Lower leg skin (tissue), 4 donors: ENCODE measurements at regions not wholly inside any gene's neighbourhood (a gene's known extent, or its start where the extent isn't known, plus 50 kb on each side); places are given as distances from the start of the nearest gene placed in this dataset.

Experiments used
- DNase-seq, 2 donors: peaks; one replicate each; pipeline ENCODE4 v3.0.0-alpha.2; 2019; ENCODE audit warnings: low spot score in 2 of 2
- H3K4me3 ChIP-seq: fragments of 200-600 bp; sonication (generic); 2 replicates; pipeline ENCODE4 v1.5.1; 2017; ENCODE audit warnings: mild to moderate bottlenecking, low read depth; ENCODE audit not compliant: poor library complexity, severe bottlenecking
- POLR2A ChIP-seq, 2 donors: fragments of 450-650 bp; IDR thresholded peaks; one replicate each; pipeline ENCODE4 v1.6.1; 2016 to 2017; ENCODE audit warnings: antibody characterized with exemption in 2 of 2, mild to moderate bottlenecking in 1 of 2, moderate library complexity in 1 of 2
- WGBS, 2 donors: methylation state at CpG; one replicate each; pipeline ENCODE4 v1.1.5; 2018; 5-methylcytosine and 5-hydroxymethylcytosine counted together
- intact Hi-C: fragments of 100-400 bp; cut with DNase I; formaldehyde crosslinking; loops from one replicate; pipeline ENCODE4 v1.15.0; 2023; ENCODE audit warnings: low total_unique reads
- TF ChIP-seq, protein P1 (sequence below), 3 donors: fragments of 450-650 bp; IDR thresholded peaks; one replicate each; pipeline ENCODE4 v1.5.1; 2016; ENCODE audit warnings: antibody characterized with exemption in 3 of 3, mild to moderate bottlenecking in 3 of 3, moderate library complexity in 2 of 3

DNA sequence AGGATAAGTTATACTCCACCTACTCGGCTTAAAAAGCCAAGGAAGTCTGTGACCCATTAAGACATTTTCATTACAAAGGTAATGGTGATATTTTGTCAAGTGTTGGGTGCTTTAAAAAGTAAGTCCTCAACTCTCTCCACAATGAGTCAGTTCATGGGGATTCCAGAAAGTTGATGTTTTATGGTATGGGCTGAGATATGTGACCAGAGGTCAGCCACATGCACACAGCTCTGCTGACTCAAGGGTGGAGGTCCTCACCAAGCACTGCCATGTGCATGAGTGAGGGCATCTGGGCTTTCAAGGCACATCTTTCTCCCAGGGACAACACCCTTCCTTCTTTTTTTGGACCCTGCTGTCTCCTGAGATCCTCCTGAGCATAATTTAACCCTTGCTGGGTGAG is 292.9 kb downstream of the PTEN start:
- intact Hi-C loops = no loop called here
- WGBS, 2 donors = 92 to 97% methylated on average over 1 of the region's 1 CpG
- TF ChIP-seq POLR2A (IDR thresholded peaks at IDR 0.05) = no peak
- TF ChIP-seq, protein P1, sequence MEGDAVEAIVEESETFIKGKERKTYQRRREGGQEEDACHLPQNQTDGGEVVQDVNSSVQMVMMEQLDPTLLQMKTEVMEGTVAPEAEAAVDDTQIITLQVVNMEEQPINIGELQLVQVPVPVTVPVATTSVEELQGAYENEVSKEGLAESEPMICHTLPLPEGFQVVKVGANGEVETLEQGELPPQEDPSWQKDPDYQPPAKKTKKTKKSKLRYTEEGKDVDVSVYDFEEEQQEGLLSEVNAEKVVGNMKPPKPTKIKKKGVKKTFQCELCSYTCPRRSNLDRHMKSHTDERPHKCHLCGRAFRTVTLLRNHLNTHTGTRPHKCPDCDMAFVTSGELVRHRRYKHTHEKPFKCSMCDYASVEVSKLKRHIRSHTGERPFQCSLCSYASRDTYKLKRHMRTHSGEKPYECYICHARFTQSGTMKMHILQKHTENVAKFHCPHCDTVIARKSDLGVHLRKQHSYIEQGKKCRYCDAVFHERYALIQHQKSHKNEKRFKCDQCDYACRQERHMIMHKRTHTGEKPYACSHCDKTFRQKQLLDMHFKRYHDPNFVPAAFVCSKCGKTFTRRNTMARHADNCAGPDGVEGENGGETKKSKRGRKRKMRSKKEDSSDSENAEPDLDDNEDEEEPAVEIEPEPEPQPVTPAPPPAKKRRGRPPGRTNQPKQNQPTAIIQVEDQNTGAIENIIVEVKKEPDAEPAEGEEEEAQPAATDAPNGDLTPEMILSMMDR (IDR thresholded peaks at IDR 0.05) = no peak
- no peak overlapping the region for H3K4me3 ChIP-seq
- no peak for DNase-seq

DNA sequence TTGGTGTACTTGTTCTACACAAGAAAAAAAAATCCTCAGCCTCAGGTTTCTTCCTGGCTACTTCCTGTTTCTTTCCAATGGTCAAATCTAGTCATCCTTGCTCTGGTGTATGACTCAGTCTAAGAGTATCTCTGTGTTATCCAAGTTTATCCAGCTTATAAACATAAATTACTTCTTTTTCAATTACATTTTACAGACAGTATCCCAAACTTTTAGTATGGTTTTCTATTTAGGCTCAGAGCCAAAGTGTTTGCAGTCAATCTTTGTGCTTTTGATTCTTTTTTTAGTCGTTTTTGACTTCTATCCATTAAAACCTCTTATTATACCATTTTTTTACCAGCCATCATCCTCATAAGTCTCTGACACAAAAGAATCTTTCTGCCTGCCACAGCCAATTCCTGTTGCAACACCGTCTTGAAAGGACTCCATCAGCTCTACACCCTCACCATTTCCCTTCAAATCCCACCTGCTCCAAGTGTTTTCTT is 294.6 kb downstream of the PTEN start:
- no peak overlapping the region for H3K4me3 ChIP-seq
- intact Hi-C loops = no loop called here
- no peak for DNase-seq
- TF ChIP-seq, protein P1 (IDR thresholded peaks at IDR 0.05) = no peak
- TF ChIP-seq POLR2A (IDR thresholded peaks at IDR 0.05) = no peak
- 32 to 33% methylated on average over 2 of the region's 2 CpGs for WGBS, 2 donors

DNA sequence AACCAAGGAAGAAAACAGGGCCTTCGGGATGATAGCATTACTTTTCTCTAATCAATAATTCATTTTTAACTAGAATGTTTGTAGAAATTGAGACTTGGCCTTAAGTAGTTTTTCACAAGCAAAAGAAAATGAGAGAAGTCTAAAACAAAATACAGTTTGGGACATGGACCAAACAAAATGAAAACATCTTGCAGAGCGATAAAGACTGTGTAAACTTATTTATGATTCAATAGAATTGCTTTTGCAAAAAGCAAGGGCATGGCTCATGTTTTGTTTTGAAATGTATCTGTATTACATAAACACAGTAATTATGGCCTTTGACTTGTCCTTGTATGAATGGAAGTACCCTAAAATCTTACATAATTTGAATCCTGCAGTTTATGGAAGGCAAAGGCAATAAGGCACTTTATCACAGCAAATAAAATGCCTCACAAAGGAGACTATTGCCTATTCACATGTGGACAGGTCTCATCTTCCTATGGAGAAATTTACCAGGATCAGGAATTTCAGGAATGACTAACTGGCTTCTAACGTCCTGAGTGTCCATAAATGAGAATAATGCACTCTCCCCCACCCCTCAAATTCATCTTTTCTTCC is 295.2 kb downstream of the PTEN start:
- no peak for DNase-seq
- 60 to 61% methylated on average over 3 of the region's 3 CpGs for whole genome bisulfite sequencing, 2 donors
- intact Hi-C loops = no loop called here
- TF ChIP-seq POLR2A (IDR thresholded peaks at IDR 0.05) = no peak
- TF ChIP-seq, protein P1 (IDR thresholded peaks at IDR 0.05) = no peak
- H3K4me3 ChIP-seq = no peak overlapping the region

DNA sequence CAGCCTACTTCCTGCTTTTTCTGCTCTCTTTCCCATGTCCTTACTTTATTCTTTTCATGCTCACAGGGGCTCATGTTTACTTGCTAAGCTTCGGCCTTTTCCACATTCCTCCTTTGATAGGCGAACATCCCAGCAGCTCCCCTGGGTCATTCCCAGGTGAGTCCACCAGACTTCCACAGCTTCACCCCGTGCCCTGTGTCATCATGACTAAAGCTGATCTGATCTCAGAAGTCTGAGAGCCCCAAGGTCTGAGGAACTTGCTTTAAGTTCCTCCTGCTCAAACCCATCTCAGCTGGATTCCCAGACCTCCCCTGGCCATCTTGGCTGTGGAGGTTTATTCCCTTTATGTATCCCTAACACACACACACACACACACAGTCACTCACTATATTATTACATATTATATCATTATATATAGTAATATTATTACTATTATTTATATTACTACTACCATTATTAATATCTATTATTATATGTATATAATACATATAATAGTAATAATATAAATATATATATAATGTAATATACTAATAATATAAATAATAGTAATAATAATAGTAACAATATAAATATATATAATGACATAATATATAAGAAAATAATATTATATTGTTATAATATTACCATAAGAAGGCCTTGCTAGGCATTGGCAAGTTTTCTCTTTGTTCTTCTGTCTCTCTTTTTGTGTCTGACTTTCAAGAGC is 295.9 kb downstream of the PTEN start:
- no peak for DNase-seq
- WGBS, 2 donors = 57 to 61% methylated on average over 3 of the region's 3 CpGs
- intact Hi-C loops = no loop called here

DNA sequence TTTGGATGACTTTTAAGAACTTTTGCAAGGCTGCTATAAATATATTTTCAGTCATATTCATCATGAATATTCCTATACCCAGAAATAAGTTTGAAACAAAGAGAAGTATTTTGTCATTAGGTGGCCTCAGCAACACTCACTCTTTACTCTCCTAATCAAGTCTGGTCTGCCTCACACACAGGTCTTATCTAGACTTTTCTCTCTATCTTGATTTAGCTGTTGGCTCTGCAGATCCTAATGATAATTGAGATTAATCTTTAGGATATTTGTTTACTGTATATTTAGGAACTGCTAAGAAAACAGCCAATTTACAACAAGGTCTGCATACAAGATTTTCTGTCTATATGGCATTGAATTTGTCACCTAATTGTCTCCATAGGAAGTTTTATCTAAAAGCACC is 297.6 kb downstream of the PTEN start:
- DNase-seq = no peak
- intact Hi-C loops = no loop called here
- TF ChIP-seq, protein P1 (IDR thresholded peaks at IDR 0.05) = no peak
- TF ChIP-seq POLR2A (IDR thresholded peaks at IDR 0.05) = no peak
- no peak overlapping the region for H3K4me3 ChIP-seq

More for the DNA sequence above, 295.9 kb downstream of the PTEN start:
- no peak overlapping the region for H3K4me3 ChIP-seq
- TF ChIP-seq, protein P1 (IDR thresholded peaks at IDR 0.05) = no peak
- TF ChIP-seq POLR2A (IDR thresholded peaks at IDR 0.05) = no peak
